Suprapubic skin (tissue), 3 donors: ENCODE measurements at regions not wholly inside any gene's neighbourhood (a gene's known extent, or its start where the extent isn't known, plus 50 kb on each side); places are given as distances from the start of the nearest gene placed in this dataset.

Source experiments
- EP300 ChIP-seq: sonication (generic); formaldehyde crosslinking; IDR thresholded peaks from one replicate; pipeline ENCODE4 v1.6.1; 2017; ENCODE audit warnings: antibody characterized with exemption
- TF ChIP-seq, protein P1 (sequence below), 2 donors: fragments of 200-600 bp in 1 of 2; fragments of 450-650 bp in 1 of 2; sonication (generic) in 1 of 2; IDR thresholded peaks; one replicate each; pipeline ENCODE4 v1.5.1; 2016 to 2019; ENCODE audit warnings: antibody characterized with exemption in 2 of 2, mild to moderate bottlenecking in 1 of 2, moderate library complexity in 1 of 2

DNA sequence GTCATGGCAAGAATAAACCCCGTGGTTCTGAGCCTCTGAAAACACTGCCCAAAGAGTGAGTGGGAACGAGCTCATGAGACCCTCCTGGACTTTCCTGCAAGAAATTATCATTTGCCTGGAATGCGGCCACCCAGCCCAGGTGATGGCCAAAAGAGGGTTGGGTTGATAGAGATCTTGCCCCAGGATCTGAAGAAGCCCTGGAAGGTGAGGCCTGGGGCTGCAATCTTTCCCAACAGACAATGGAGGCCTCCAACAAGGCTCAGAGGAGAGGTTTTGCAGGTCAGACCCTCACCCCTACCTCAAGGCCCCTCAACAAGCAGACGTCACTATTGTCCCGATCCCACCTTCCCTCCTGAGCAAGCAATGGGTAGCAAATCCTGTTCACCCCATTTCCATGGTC is 106.0 kb upstream of the SOD1 start:
- TF ChIP-seq EP300, result no peak
- TF ChIP-seq, protein P1, sequence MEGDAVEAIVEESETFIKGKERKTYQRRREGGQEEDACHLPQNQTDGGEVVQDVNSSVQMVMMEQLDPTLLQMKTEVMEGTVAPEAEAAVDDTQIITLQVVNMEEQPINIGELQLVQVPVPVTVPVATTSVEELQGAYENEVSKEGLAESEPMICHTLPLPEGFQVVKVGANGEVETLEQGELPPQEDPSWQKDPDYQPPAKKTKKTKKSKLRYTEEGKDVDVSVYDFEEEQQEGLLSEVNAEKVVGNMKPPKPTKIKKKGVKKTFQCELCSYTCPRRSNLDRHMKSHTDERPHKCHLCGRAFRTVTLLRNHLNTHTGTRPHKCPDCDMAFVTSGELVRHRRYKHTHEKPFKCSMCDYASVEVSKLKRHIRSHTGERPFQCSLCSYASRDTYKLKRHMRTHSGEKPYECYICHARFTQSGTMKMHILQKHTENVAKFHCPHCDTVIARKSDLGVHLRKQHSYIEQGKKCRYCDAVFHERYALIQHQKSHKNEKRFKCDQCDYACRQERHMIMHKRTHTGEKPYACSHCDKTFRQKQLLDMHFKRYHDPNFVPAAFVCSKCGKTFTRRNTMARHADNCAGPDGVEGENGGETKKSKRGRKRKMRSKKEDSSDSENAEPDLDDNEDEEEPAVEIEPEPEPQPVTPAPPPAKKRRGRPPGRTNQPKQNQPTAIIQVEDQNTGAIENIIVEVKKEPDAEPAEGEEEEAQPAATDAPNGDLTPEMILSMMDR (IDR thresholded peaks at IDR 0.05), result no peak
